RWPE2 (cell line): ENCODE measurements at regions not wholly inside any gene's neighbourhood (a gene's known extent, or its start where the extent isn't known, plus 50 kb on each side); places are given as distances from the start of the nearest gene placed in this dataset.

Source experiments
- ATAC-seq: fragments of 200-7000 bp; cut with Tn5 transposase; 3 replicates; pipeline ENCODE4 v1.9.1; 2021; ENCODE audit warnings: low read depth
- DNase-seq: peaks from one replicate; pipeline ENCODE4 v3.0.0-alpha.2; 2020; ENCODE audit warnings: low spot score
- H3K27ac ChIP-seq: fragments of 450-650 bp; 2 replicates; pipeline ENCODE4 v1.5.1; 2017; ENCODE audit warnings: mild to moderate bottlenecking; ENCODE audit not compliant: poor library complexity, severe bottlenecking
- H3K27me3 ChIP-seq: fragments of 250-450 bp; sonication (Bioruptor Pico); 2 replicates; pipeline ENCODE4 v1.5.1; 2021; ENCODE audit warnings: mild to moderate bottlenecking, moderate library complexity; ENCODE audit not compliant: insufficient read depth, poor library complexity, severe bottlenecking
- H3K36me3 ChIP-seq: fragments of 250-450 bp; sonication (Bioruptor Pico); 2 replicates; pipeline ENCODE4 v1.5.1; 2020; ENCODE audit warnings: low read depth, mild to moderate bottlenecking, moderate library complexity
- H3K4me1 ChIP-seq: fragments of 250-450 bp; sonication (Bioruptor Pico); 2 replicates; pipeline ENCODE4 v1.5.1; 2021; ENCODE audit warnings: mild to moderate bottlenecking, moderate library complexity; ENCODE audit not compliant: insufficient read depth, poor library complexity, severe bottlenecking
- H3K4me3 ChIP-seq: fragments of 250-450 bp; sonication (Bioruptor Pico); 2 replicates; pipeline ENCODE4 v1.5.1; 2021; ENCODE audit warnings: mild to moderate bottlenecking, moderate library complexity; ENCODE audit not compliant: severe bottlenecking
- H3K9me3 ChIP-seq: fragments of 250-450 bp; sonication (Bioruptor Pico); 2 replicates; pipeline ENCODE4 v1.5.1; 2021; ENCODE audit warnings: mild to moderate bottlenecking, moderate library complexity; ENCODE audit not compliant: severe bottlenecking
- CTCF ChIP-seq: fragments of 450-650 bp; IDR thresholded peaks from one replicate; pipeline ENCODE4 v1.5.1; 2017; ENCODE audit warnings: mild to moderate bottlenecking, moderate library complexity; ENCODE audit not compliant: poor library complexity, severe bottlenecking

DNA sequence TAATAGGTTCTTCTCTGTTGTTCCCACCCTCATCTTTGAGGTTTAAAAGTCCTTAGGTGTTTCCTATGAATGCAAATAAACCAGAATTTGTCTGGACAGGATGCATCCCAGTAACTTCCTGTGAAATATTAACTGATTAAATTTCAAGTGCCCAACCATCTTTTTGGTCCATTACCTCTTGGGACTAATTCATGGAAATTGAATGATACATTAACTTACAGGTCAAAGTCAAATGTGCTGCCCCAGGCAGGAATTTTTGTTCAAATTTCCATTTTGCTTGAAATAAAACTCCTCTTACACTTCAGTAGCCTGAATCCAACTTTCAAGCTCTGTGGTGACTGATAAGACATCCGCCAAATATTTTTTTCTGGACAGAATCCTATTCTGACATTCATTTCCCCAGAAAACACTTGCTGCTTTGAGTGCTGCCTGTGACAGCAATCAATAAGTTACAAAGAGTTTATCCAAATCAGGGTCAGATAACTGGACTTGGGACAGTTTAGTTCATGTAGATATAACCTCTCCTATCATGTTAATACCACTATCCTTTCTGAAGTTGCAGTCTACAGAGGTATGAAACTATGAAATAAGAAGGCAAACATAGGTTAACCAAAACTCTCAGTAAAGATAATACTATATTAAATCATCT is 383.5 kb downstream of the POM121L12 start:
- Histone ChIP-seq H3K4me1 (no peaks in the 10 kb centered on the region), H3K27ac (no peak overlapping the region), H3K9me3 (no peaks in the 10 kb centered on the region), H3K36me3 (no peaks in the 10 kb centered on the region), H3K27me3 (no peaks in the 10 kb centered on the region), H3K4me3 (no peak overlapping the region)
- ATAC-seq (no peak), DNase-seq (no peak)
- no peak for TF ChIP-seq CTCF

DNA sequence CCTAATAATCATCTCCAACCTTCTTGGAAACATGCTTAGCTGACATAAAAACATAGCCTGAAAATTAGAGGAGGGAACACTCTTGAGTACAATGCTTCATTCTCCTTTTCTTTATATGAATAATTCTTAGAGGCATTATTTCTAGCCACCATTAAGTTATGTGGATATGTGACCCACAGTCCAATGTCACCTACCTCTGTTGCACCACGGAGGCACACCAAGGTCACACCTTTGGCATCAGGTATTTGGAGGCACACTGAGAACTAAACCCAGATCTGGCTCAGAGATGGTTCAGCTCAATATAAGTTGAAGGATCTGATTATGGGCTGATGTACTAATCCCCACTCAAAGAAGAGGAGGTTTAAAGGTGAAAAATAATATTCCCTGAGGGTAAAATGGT is 385.1 kb downstream of the POM121L12 start:
- Histone ChIP-seq H3K4me1 (no peaks in the 10 kb centered on the region), H3K4me3 (no peak overlapping the region), H3K27me3 (no peaks in the 10 kb centered on the region), H3K36me3 (no peaks in the 10 kb centered on the region), H3K9me3 (no peaks in the 10 kb centered on the region), H3K27ac (no peak overlapping the region)
- ATAC-seq (no peak), DNase-seq (no peak)
- TF ChIP-seq CTCF: no peak

DNA sequence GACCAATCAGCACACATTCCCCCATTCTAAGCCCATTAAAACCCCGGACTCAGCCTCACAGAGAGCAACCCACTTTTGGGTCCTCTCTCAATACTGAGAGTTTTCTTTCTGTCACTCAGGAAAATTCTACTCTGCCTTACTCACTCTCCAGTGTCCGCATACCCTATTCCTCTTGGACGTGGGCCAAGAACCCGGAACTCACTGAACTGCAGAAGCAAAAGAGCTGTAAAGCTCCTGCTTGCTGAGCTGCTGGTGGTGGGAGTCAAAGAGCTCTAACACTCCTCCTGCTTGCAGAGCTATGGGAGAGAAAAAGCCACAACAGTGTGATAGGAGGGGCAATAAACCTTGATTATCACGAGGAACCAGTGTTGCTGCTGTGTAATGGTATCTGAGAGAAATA is 386.9 kb downstream of the POM121L12 start:
- DNase-seq (no peak), ATAC-seq (no peak)
- H3K36me3 ChIP-seq: no peaks in the 10 kb centered on the region
- no peak for TF ChIP-seq CTCF
- H3K4me1 ChIP-seq: no peaks in the 10 kb centered on the region
- H3K4me3 ChIP-seq: no peak overlapping the region
- H3K27ac ChIP-seq: no peak overlapping the region
- H3K9me3 ChIP-seq: no peaks in the 10 kb centered on the region
- H3K27me3 ChIP-seq: peaks cover 9% of the 10 kb centered on the region

- no peaks in the 10 kb centered on the region for H3K4me1 ChIP-seq
- DNase-seq: no peak
- H3K4me3 ChIP-seq: no peak overlapping the region
These were observed 390.8 kb downstream of the POM121L12 start for GRCh38 chr7:53426145-53426750.

More at GRCh38 chr7:53426145-53426750, 390.8 kb downstream of the POM121L12 start:
- Histone ChIP-seq H3K27me3 (peaks cover 16% of the 10 kb centered on the region), H3K27ac (no peak overlapping the region), H3K36me3 (no peaks in the 10 kb centered on the region), H3K9me3 (no peaks in the 10 kb centered on the region)
- ATAC-seq: no peak
- TF ChIP-seq CTCF: no peak
